Cardiac muscle cell (in vitro differentiated cells and primary cell): ENCODE measurements at regions not wholly inside any gene's neighbourhood (a gene's known extent, or its start where the extent isn't known, plus 50 kb on each side); places are given as distances from the start of the nearest gene placed in this dataset.

Source experiments
- DNase-seq, 2 donors: peaks; one replicate each; pipeline versions ENCODE4 v3.0.0 to v3.0.0-alpha.2; 2010 to 2017; ENCODE audit warnings: low read depth in 1 of 2, low spot score in 1 of 2
- H3K27ac ChIP-seq: fragments of 200-600 bp; sonication (generic); 2 replicates; pipeline ENCODE4 v1.5.1; 2016
- H3K27me3 ChIP-seq: fragments of 200-600 bp; sonication (generic); 2 replicates; pipeline ENCODE4 v1.6.0; 2016; ENCODE audit warnings: control low read depth
- H3K36me3 ChIP-seq: fragments of 200-600 bp; sonication (generic); 2 replicates; pipeline ENCODE4 v1.5.1; 2016; ENCODE audit warnings: control low read depth
- H3K4me1 ChIP-seq: fragments of 200-600 bp; sonication (generic); 2 replicates; pipeline ENCODE4 v1.8.1; 2017; ENCODE audit warnings: low read depth, mild to moderate bottlenecking, mixed run types
- H3K4me3 ChIP-seq: fragments of 200-600 bp; sonication (generic); 2 replicates; pipeline ENCODE4 v1.5.1; 2016; ENCODE audit warnings: mild to moderate bottlenecking
- H3K9me3 ChIP-seq: fragments of 200-600 bp; sonication (generic); 2 replicates; pipeline ENCODE4 v1.5.1; 2017; ENCODE audit warnings: low read depth, mild to moderate bottlenecking, control low read depth
- CTCF ChIP-seq: IDR thresholded peaks from 2 replicates; pipeline ENCODE4 v1.5.1; 2012; ENCODE audit warnings: low read depth, mild to moderate bottlenecking, low read length

GRCh38 chr3:176505878-176506621 is 691.2 kb downstream of the TBL1XR1 start:
- DNase-seq = no peak
- no peak for TF ChIP-seq CTCF
- no peaks in the 10 kb centered on the region for H3K36me3 ChIP-seq
- H3K9me3 ChIP-seq = no peaks in the 10 kb centered on the region
- H3K27me3 ChIP-seq = no peaks in the 10 kb centered on the region
- H3K4me1 ChIP-seq = no peaks in the 10 kb centered on the region
- no peak overlapping the region for H3K4me3 ChIP-seq
- no peak overlapping the region for H3K27ac ChIP-seq

- H3K4me1 ChIP-seq = no peaks in the 10 kb centered on the region
- no peaks in the 10 kb centered on the region for H3K27me3 ChIP-seq
- H3K4me3 ChIP-seq = no peak overlapping the region
- H3K9me3 ChIP-seq = no peaks in the 10 kb centered on the region
- H3K27ac ChIP-seq = no peak overlapping the region
- TF ChIP-seq CTCF = no peak
- H3K36me3 ChIP-seq = no peaks in the 10 kb centered on the region
- no peak for DNase-seq
Observed at GRCh38 chr3:176491084-176491483, 706.2 kb downstream of the TBL1XR1 start.

- no peak for DNase-seq
- no peaks in the 10 kb centered on the region for H3K4me1 ChIP-seq
- H3K9me3 ChIP-seq = no peaks in the 10 kb centered on the region
- H3K4me3 ChIP-seq = no peak overlapping the region
- no peaks in the 10 kb centered on the region for H3K36me3 ChIP-seq
- TF ChIP-seq CTCF = no peak
- H3K27me3 ChIP-seq = no peaks in the 10 kb centered on the region
- H3K27ac ChIP-seq = no peak overlapping the region
Observed at GRCh38 chr3:176490357-176490756, 706.9 kb downstream of the TBL1XR1 start.

- H3K27me3 ChIP-seq = no peaks in the 10 kb centered on the region
- no peaks in the 10 kb centered on the region for H3K4me1 ChIP-seq
- no peak for DNase-seq
- no peak overlapping the region for H3K27ac ChIP-seq
- H3K4me3 ChIP-seq = no peak overlapping the region
- no peaks in the 10 kb centered on the region for H3K9me3 ChIP-seq
- H3K36me3 ChIP-seq = no peaks in the 10 kb centered on the region
- TF ChIP-seq CTCF = no peak
Observed at GRCh38 chr3:176479248-176479647, 718.0 kb downstream of the TBL1XR1 start.

DNA sequence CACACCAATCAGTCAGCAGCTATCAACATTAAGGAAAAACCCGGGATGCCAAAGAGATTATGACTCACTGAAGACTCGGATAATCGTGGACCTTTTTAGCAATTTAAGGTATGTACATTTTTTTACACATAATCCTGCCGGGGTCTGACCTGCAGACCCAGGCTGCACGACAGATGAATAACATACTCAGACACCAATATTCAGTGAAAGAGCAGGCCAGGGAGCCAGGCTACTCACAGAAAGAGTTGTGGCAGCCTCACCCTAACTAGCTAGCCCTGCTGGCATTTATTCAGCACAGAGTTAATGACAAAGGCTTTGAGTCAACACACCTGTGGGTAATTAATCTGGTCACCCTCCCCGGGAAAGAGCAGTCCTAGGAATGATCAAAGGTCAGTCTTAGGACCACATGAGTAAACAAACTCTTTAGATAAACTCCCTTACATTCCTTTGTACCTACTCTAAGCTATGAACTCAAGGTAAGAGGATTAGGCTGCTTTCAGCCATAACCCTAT is 727.5 kb downstream of the TBL1XR1 start:
- no peaks in the 10 kb centered on the region for H3K9me3 ChIP-seq
- no peaks in the 10 kb centered on the region for H3K4me1 ChIP-seq
- H3K27ac ChIP-seq = no peak overlapping the region
- TF ChIP-seq CTCF = no peak
- H3K4me3 ChIP-seq = no peak overlapping the region
- no peaks in the 10 kb centered on the region for H3K36me3 ChIP-seq
- DNase-seq = no peak
- H3K27me3 ChIP-seq = no peaks in the 10 kb centered on the region
